ENCODE measurements at regions not wholly inside any gene's neighbourhood (a gene's known extent, or its start where the extent isn't known, plus 50 kb on each side); places are given as distances from the start of the nearest gene placed in this dataset.

GRCh38 chr3:70899816-70900215 is 587.4 kb upstream of the MDFIC2 start:
- no peaks in the 10 kb centered on the region for H3K36me3 Mint-ChIP-seq (ENCODE audit: insufficient read depth)
- H3K9me3 Mint-ChIP-seq (ENCODE audit: low read depth), result no peaks in the 10 kb centered on the region
- no peaks in the 10 kb centered on the region for H3K4me1 Mint-ChIP-seq (ENCODE audit: low read depth)
- no peak overlapping the region for H3K4me3 Mint-ChIP-seq (ENCODE audit: low read depth)
- H3K27me3 Mint-ChIP-seq, result no peaks in the 10 kb centered on the region
- DNase-seq (ENCODE audit: low spot score, unreplicated experiment), result no peak
- TF ChIP-seq CTCF (IDR thresholded peaks at IDR 0.05; ENCODE audit: unreplicated experiment), result no peak
- H3K27ac Mint-ChIP-seq, result no peak overlapping the region

DNA sequence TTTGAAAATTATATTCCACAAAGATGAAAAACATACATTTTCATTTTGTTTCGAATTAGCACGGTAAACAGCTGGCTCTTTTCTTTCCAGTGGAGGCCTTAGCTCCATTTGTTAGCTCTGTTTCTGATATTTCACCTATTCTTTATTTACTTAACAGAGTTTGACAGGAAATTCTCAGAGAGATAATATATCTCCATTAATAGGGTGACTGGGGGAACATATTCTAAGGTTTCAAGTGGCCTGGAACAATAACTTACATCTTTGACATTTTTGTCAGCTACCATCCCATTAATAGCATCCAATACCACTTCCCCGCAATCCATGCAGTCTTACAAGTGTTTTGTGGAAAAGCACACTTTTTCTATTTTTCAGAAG is 577.6 kb upstream of the MDFIC2 start:
- DNase-seq (ENCODE audit: low spot score, unreplicated experiment), result no peak
- no peak for TF ChIP-seq CTCF (IDR thresholded peaks at IDR 0.05; ENCODE audit: unreplicated experiment)
- H3K27me3 Mint-ChIP-seq, result no peaks in the 10 kb centered on the region
- no peaks in the 10 kb centered on the region for H3K9me3 Mint-ChIP-seq (ENCODE audit: low read depth)
- no peaks in the 10 kb centered on the region for H3K36me3 Mint-ChIP-seq (ENCODE audit: insufficient read depth)
- H3K4me3 Mint-ChIP-seq (ENCODE audit: low read depth), result no peak overlapping the region
- no peak overlapping the region for H3K27ac Mint-ChIP-seq
- H3K4me1 Mint-ChIP-seq (ENCODE audit: low read depth), result no peaks in the 10 kb centered on the region

DNA sequence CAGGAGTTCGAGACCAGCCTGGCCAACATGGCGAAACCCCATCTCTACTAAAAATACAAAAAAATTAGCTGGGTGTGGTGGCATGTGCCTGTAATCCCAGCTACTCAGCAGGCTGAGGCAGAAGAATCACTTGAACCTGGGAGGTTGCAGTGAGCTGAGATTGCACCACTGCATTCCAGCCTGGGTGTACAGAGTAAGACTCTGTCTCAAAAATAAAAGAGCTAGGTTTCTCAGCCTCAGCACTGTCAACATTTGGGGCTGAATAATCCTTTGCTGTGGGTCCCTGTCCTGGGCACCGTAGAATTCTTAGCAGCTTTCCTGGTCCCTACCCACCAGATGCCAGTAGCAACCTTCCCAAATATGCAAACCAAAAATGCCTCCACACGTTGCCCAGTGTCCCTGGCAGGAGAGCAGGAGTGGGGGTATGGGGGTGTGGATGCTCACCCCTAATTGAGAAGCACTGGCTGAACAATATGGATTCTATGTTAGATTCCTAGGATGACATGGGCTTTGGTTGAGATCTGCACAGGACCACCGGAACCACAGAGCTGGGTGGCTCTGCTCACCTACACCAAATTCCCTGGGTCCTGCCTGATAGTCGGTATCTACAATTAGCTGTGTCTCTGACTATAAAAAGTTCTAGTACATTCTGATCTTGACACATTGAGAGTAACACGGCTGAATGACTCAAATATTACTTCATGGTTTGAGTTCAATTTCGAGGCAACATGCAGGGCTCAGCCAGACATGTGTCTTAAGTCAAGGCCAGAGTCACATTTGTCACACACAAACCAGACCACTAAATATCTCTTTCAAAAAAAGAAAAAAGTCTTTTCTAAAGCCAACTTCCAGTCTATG is 577.0 kb upstream of the MDFIC2 start:
- H3K4me1 Mint-ChIP-seq (ENCODE audit: low read depth), result no peaks in the 10 kb centered on the region
- no peak for TF ChIP-seq CTCF (IDR thresholded peaks at IDR 0.05; ENCODE audit: unreplicated experiment)
- no peaks in the 10 kb centered on the region for H3K36me3 Mint-ChIP-seq (ENCODE audit: insufficient read depth)
- no peak overlapping the region for H3K27ac Mint-ChIP-seq
- no peaks in the 10 kb centered on the region for H3K9me3 Mint-ChIP-seq (ENCODE audit: low read depth)
- DNase-seq (ENCODE audit: low spot score, unreplicated experiment), result no peak
- no peaks in the 10 kb centered on the region for H3K27me3 Mint-ChIP-seq
- no peak overlapping the region for H3K4me3 Mint-ChIP-seq (ENCODE audit: low read depth)

GRCh38 chr3:70885636-70886035 is 573.2 kb upstream of the MDFIC2 start:
- no peaks in the 10 kb centered on the region for H3K36me3 Mint-ChIP-seq (ENCODE audit: insufficient read depth)
- H3K27ac Mint-ChIP-seq, result no peak overlapping the region
- no peak for TF ChIP-seq CTCF (IDR thresholded peaks at IDR 0.05; ENCODE audit: unreplicated experiment)
- no peaks in the 10 kb centered on the region for H3K27me3 Mint-ChIP-seq
- H3K9me3 Mint-ChIP-seq (ENCODE audit: low read depth), result no peaks in the 10 kb centered on the region
- DNase-seq (ENCODE audit: low spot score, unreplicated experiment), result no peak
- no peaks in the 10 kb centered on the region for H3K4me1 Mint-ChIP-seq (ENCODE audit: low read depth)
- no peak overlapping the region for H3K4me3 Mint-ChIP-seq (ENCODE audit: low read depth)

- Mint-ChIP-seq H3K27ac (no peak overlapping the region), H3K9me3 (ENCODE audit: low read depth) (peaks cover 10% of the 10 kb centered on the region), H3K4me1 (ENCODE audit: low read depth) (no peaks in the 10 kb centered on the region), H3K4me3 (ENCODE audit: low read depth) (no peak overlapping the region), H3K36me3 (ENCODE audit: insufficient read depth) (no peaks in the 10 kb centered on the region), H3K27me3 (no peaks in the 10 kb centered on the region)
- no peak for DNase-seq (ENCODE audit: low spot score, unreplicated experiment)
- no peak for TF ChIP-seq CTCF (IDR thresholded peaks at IDR 0.05; ENCODE audit: unreplicated experiment)
These were observed 569.7 kb upstream of the MDFIC2 start for GRCh38 chr3:70882104-70882503.
